ENCODE measurements at regions not wholly inside any gene's neighbourhood (a gene's known extent, or its start where the extent isn't known, plus 50 kb on each side); places are given as distances from the start of the nearest gene placed in this dataset.

DNA sequence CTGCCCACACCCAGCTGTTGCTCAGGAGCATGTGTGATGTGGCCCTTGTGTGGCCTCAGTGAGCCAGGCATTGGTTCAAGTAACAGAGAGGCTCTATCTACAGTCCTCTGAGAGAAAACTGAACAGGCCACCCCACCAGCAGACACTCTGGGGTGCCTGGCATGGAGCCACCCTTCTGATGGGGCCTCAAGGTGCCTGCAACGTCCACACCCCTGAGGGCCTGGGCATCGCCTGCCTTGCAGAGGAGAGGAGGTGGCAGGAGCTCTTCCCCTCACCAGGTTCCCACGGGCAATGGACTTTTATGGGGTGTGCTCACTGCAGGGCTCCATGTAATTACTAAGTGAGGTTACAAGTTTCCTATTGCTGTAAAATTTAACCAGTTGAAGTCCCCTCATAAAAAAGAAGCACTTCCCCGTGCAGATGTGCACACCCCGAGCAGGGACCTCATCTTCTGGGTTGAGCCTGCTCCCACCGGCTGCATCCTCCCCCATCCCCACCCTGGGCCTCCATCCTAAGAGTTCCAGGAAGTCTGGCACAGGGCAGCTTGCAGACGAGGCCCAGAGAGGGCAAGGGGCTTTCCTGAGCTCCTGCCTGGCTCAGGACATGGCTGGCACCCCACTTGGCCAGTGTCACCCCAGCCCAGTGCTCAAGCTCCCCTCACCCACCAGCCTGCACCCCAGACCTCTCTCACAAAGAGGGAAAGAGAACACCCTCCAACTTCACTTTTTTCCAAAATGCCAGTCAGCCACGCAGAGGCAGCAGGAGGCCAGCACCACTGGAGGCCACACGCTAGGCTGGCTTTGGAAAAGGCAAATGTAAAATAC is 270.4 kb upstream of the RTL1 start:
- H3K9me2 ChIP-seq (ENCODE audit: insufficient read depth, low read length): no peaks in the 10 kb centered on the region
- no peak overlapping the region for H3K4me3 ChIP-seq (ENCODE audit: low read length)
- H3K9ac ChIP-seq (ENCODE audit: low read length): no peak overlapping the region
- no peak overlapping the region for H3K27ac ChIP-seq (ENCODE audit: low read length)
- H3K27me3 ChIP-seq (ENCODE audit: insufficient read depth, low read depth, low read length): no peaks in the 10 kb centered on the region
- H2AFZ ChIP-seq (ENCODE audit: low read depth, low read length): no peak overlapping the region
- H4K20me1 ChIP-seq (ENCODE audit: insufficient read depth): no peaks in the 10 kb centered on the region
- no peaks in the 10 kb centered on the region for H3F3A ChIP-seq (ENCODE audit: insufficient read depth, low read length, poor library complexity, severe bottlenecking)
- TF ChIP-seq SMC3 (conservative IDR thresholded peaks at IDR 0.05; ENCODE audit: poor library complexity): no peak
- TF ChIP-seq EP300 (conservative IDR thresholded peaks at IDR 0.05; ENCODE audit: poor library complexity, severe bottlenecking): no peak
- no peak for TF ChIP-seq TAF1 (IDR thresholded peaks at IDR 0.05; ENCODE audit: low read depth)
- no peak for TF ChIP-seq MXI1 (conservative IDR thresholded peaks at IDR 0.05; ENCODE audit: poor library complexity, severe bottlenecking)
- TF ChIP-seq, protein P1, sequence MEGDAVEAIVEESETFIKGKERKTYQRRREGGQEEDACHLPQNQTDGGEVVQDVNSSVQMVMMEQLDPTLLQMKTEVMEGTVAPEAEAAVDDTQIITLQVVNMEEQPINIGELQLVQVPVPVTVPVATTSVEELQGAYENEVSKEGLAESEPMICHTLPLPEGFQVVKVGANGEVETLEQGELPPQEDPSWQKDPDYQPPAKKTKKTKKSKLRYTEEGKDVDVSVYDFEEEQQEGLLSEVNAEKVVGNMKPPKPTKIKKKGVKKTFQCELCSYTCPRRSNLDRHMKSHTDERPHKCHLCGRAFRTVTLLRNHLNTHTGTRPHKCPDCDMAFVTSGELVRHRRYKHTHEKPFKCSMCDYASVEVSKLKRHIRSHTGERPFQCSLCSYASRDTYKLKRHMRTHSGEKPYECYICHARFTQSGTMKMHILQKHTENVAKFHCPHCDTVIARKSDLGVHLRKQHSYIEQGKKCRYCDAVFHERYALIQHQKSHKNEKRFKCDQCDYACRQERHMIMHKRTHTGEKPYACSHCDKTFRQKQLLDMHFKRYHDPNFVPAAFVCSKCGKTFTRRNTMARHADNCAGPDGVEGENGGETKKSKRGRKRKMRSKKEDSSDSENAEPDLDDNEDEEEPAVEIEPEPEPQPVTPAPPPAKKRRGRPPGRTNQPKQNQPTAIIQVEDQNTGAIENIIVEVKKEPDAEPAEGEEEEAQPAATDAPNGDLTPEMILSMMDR (IDR thresholded peaks at IDR 0.05; ENCODE audit: poor library complexity, severe bottlenecking): no peak
- no peak for TF ChIP-seq POLR2AphosphoS5 (IDR thresholded peaks at IDR 0.05)
- no peak for TF ChIP-seq RAD21 (conservative IDR thresholded peaks at IDR 0.05)
- TF ChIP-seq, protein P2, sequence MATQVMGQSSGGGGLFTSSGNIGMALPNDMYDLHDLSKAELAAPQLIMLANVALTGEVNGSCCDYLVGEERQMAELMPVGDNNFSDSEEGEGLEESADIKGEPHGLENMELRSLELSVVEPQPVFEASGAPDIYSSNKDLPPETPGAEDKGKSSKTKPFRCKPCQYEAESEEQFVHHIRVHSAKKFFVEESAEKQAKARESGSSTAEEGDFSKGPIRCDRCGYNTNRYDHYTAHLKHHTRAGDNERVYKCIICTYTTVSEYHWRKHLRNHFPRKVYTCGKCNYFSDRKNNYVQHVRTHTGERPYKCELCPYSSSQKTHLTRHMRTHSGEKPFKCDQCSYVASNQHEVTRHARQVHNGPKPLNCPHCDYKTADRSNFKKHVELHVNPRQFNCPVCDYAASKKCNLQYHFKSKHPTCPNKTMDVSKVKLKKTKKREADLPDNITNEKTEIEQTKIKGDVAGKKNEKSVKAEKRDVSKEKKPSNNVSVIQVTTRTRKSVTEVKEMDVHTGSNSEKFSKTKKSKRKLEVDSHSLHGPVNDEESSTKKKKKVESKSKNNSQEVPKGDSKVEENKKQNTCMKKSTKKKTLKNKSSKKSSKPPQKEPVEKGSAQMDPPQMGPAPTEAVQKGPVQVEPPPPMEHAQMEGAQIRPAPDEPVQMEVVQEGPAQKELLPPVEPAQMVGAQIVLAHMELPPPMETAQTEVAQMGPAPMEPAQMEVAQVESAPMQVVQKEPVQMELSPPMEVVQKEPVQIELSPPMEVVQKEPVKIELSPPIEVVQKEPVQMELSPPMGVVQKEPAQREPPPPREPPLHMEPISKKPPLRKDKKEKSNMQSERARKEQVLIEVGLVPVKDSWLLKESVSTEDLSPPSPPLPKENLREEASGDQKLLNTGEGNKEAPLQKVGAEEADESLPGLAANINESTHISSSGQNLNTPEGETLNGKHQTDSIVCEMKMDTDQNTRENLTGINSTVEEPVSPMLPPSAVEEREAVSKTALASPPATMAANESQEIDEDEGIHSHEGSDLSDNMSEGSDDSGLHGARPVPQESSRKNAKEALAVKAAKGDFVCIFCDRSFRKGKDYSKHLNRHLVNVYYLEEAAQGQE (IDR thresholded peaks at IDR 0.05; ENCODE audit: borderline replicate concordance): no peak
- TF ChIP-seq EZH2 (IDR thresholded peaks at IDR 0.05; ENCODE audit: borderline replicate concordance, insufficient read depth, low read length, poor library complexity, severe bottlenecking): no peak
- no peak overlapping the region for H3K4me2 ChIP-seq (ENCODE audit: low read length)
- H3K79me2 ChIP-seq (replicated peaks; ENCODE audit: insufficient read depth, low read length): no peaks in the 10 kb centered on the region
- no peaks in the 10 kb centered on the region for H3K9me3 ChIP-seq (ENCODE audit: low read length)
- no peaks in the 10 kb centered on the region for H3K36me3 ChIP-seq (ENCODE audit: insufficient read depth, low read length)

DNA sequence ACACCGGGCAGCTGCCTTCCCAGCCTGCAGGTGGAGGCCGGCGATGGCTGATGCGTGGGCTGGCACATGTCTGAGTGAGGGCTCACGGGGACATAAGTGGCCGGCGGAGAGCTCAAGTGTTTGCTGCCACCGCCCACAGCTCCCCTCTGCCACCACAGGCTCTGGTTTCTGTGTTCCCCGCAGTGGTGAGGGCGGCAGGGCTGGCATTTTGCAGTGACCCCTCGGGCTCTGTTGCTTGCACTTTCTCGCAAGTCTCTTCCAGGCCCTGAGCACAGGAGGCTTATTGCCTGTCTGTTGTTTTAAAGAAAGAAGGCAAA is 271.0 kb upstream of the RTL1 start:
- Histone ChIP-seq H3K79me2 (replicated peaks; ENCODE audit: insufficient read depth, low read length) (no peaks in the 10 kb centered on the region), H4K20me1 (ENCODE audit: insufficient read depth) (no peaks in the 10 kb centered on the region), H2AFZ (ENCODE audit: low read depth, low read length) (no peak overlapping the region), H3K9me3 (ENCODE audit: low read length) (no peaks in the 10 kb centered on the region), H3K9me2 (ENCODE audit: insufficient read depth, low read length) (no peaks in the 10 kb centered on the region), H3K4me2 (ENCODE audit: low read length) (no peak overlapping the region), H3K4me3 (ENCODE audit: low read length) (no peak overlapping the region), H3K27ac (ENCODE audit: low read length) (no peak overlapping the region), H3F3A (ENCODE audit: insufficient read depth, low read length, poor library complexity, severe bottlenecking) (no peaks in the 10 kb centered on the region), H3K9ac (ENCODE audit: low read length) (no peak overlapping the region), H3K36me3 (ENCODE audit: insufficient read depth, low read length) (no peaks in the 10 kb centered on the region), H3K27me3 (ENCODE audit: insufficient read depth, low read depth, low read length) (no peaks in the 10 kb centered on the region)
- TF ChIP-seq TAF1 (IDR thresholded peaks at IDR 0.05; ENCODE audit: low read depth) (no peak), EZH2 (IDR thresholded peaks at IDR 0.05; ENCODE audit: borderline replicate concordance, insufficient read depth, low read length, poor library complexity, severe bottlenecking) (no peak), MXI1 (conservative IDR thresholded peaks at IDR 0.05; ENCODE audit: poor library complexity, severe bottlenecking) (no peak), POLR2AphosphoS5 (IDR thresholded peaks at IDR 0.05) (no peak)
- TF ChIP-seq, protein P2 (IDR thresholded peaks at IDR 0.05; ENCODE audit: borderline replicate concordance): no peak

Measured in neural cell (in vitro differentiated cells).